H1 (cell line): ENCODE measurements at regions not wholly inside any gene's neighbourhood (a gene's known extent, or its start where the extent isn't known, plus 50 kb on each side); places are given as distances from the start of the nearest gene placed in this dataset.

Experiments
- CTCF ChIA-PET: fragments of 300-600 bp; sonication (Branson Sonifier 250); formaldehyde crosslinking; loops from one replicate; lab custom pipeline; 2021; ENCODE audit not compliant: partially characterized antibody; lab: Charles Lee
- POLR2A ChIA-PET: fragments of 300-600 bp; sonication (Branson Sonifier 250); formaldehyde crosslinking; loops from one replicate; lab custom pipeline; 2021; ENCODE audit warnings: inconsistent platforms; ENCODE audit not compliant: partially characterized antibody; lab: Charles Lee
- DNase-seq, 2 experiments: peaks; one replicate each; pipeline versions ENCODE4 v3.0.0 to v3.0.0-alpha.2; 2010 to 2022; ENCODE audit warnings: low spot score in 2 of 2, low read depth in 1 of 2, mixed read lengths in 1 of 2
- FAIRE-seq: peaks from 2 replicates; lab custom pipeline; 2011; peaks lifted over from hg19 to GRCh38; lab: Jason Lieb, UNC
- H2AFZ ChIP-seq: 2 replicates; pipeline ENCODE4 v1.8.1; 2012; ENCODE audit warnings: low read length, inconsistent platforms
- H2AK5ac ChIP-seq: 2 replicates; pipeline ENCODE4 v1.6.1; 2013; ENCODE audit warnings: low read depth, low read length
- H2BK120ac ChIP-seq: replicated peaks from 2 replicates; pipeline ENCODE3; 2013; ENCODE audit warnings: low read depth, low read length, inconsistent platforms
- H2BK12ac ChIP-seq: 2 replicates; pipeline ENCODE4 v1.6.1; 2013; ENCODE audit warnings: low read depth, low read length
- H2BK15ac ChIP-seq: 2 replicates; pipeline ENCODE4 v1.6.1; 2013; ENCODE audit warnings: low read length
- H2BK20ac ChIP-seq: 2 replicates; pipeline ENCODE4 v1.6.1; 2013; ENCODE audit warnings: low read length
- H2BK5ac ChIP-seq: 2 replicates; pipeline ENCODE4 v1.6.1; 2013; ENCODE audit warnings: low read depth, low read length
- H3K14ac ChIP-seq: 2 replicates; pipeline ENCODE4 v1.6.1; 2013; ENCODE audit warnings: inconsistent platforms; ENCODE audit not compliant: insufficient read length
- H3K18ac ChIP-seq: 2 replicates; pipeline ENCODE4 v1.6.1; 2013; ENCODE audit warnings: low read length; ENCODE audit errors: extremely low read depth
- H3K23ac ChIP-seq: 2 replicates; pipeline ENCODE4 v1.6.1; 2013; ENCODE audit warnings: inconsistent platforms; ENCODE audit not compliant: insufficient read length
- H3K23me2 ChIP-seq: 2 replicates; pipeline ENCODE4 v1.6.1; 2013; ENCODE audit warnings: low read depth, low read length
- H3K27ac ChIP-seq: 2 replicates; pipeline ENCODE4 v1.6.1; 2011; ENCODE audit warnings: low read depth, low read length, inconsistent platforms
- H3K27me3 ChIP-seq, 4 experiments: replicated peaks in 1 of 4; 1 replicate in 1 of 4; 2 replicates in 3 of 4; pipeline versions ENCODE4 v1.6.1 to v1.8.1; 2011 to 2013; ENCODE audit warnings: low read length in 3 of 4, mild to moderate bottlenecking in 3 of 4, inconsistent platforms in 2 of 4, mixed read lengths in 2 of 4, moderate library complexity in 1 of 4; ENCODE audit not compliant: control insufficient read depth in 3 of 4, insufficient read depth in 3 of 4; ENCODE audit errors: extremely low read depth in 1 of 4
- H3K36me3 ChIP-seq, 4 experiments: 2 replicates each; pipeline versions ENCODE4 v1.6.1 to v1.8.1; 2011 to 2013; ENCODE audit warnings: mild to moderate bottlenecking in 4 of 4, low read length in 3 of 4, moderate library complexity in 2 of 4, control low read depth in 1 of 4, inconsistent platforms in 1 of 4; ENCODE audit not compliant: insufficient read depth in 4 of 4, control insufficient read depth in 2 of 4
- H3K4ac ChIP-seq: replicated peaks from 2 replicates; pipeline ENCODE3; 2013; ENCODE audit warnings: low read length, low read depth, mixed read lengths, inconsistent platforms; ENCODE audit not compliant: insufficient read length
- H3K4me1 ChIP-seq, 4 experiments: replicated peaks in 1 of 4; 1 replicate in 1 of 4; 2 replicates in 3 of 4; pipeline versions ENCODE4 v1.6.1 to v1.8.1; 2011 to 2013; ENCODE audit warnings: low read length in 3 of 4, inconsistent platforms in 2 of 4, mixed read lengths in 1 of 4; ENCODE audit not compliant: insufficient read depth in 4 of 4, control insufficient read depth in 3 of 4
- H3K4me2 ChIP-seq, 2 experiments: 2 replicates each; pipeline versions ENCODE4 v1.6.1 to v1.8.1; 2011 to 2013; ENCODE audit warnings: low read depth in 2 of 2, low read length in 2 of 2, control low read depth in 1 of 2, inconsistent platforms in 1 of 2, mild to moderate bottlenecking in 1 of 2; ENCODE audit not compliant: insufficient read depth in 1 of 2
- H3K4me3 ChIP-seq, 4 experiments: fragments of 200-600, 300-600 bp in 1 of 4; sonication (generic), shearing (Covaris generic), sonication (Bioruptor Twin) in 1 of 4; 2 replicates each; pipeline versions ENCODE4 v1.5.1 to v1.8.1; 2011 to 2016; ENCODE audit warnings: low read length in 4 of 4, low read depth in 3 of 4, control low read depth in 2 of 4, inconsistent platforms in 2 of 4, mild to moderate bottlenecking in 2 of 4, mixed read lengths in 1 of 4, moderate library complexity in 1 of 4; ENCODE audit not compliant: insufficient read depth in 2 of 4; ENCODE audit errors: extremely low read depth in 1 of 4
- H3K56ac ChIP-seq: replicated peaks from 2 replicates; pipeline ENCODE3; 2013; ENCODE audit warnings: low read depth, mild to moderate bottlenecking, mixed read lengths, low read length, inconsistent platforms; ENCODE audit not compliant: insufficient read length
- H3K79me1 ChIP-seq: 2 replicates; pipeline ENCODE4 v1.6.1; 2013; ENCODE audit warnings: low read depth, low read length, control low read depth
- H3K79me2 ChIP-seq, 2 experiments: 2 replicates each; pipeline versions ENCODE4 v1.6.1 to v1.8.1; 2012 to 2013; ENCODE audit warnings: low read length in 2 of 2, mild to moderate bottlenecking in 2 of 2, inconsistent platforms in 1 of 2; ENCODE audit not compliant: insufficient read depth in 2 of 2, control insufficient read depth in 1 of 2
- H3K9ac ChIP-seq, 4 experiments: replicated peaks in 1 of 4; 1 replicate in 1 of 4; 2 replicates in 3 of 4; pipeline versions ENCODE4 v1.6.1 to v1.8.1; 2011 to 2013; ENCODE audit warnings: low read depth in 3 of 4, low read length in 3 of 4, control low read depth in 2 of 4, mild to moderate bottlenecking in 2 of 4, moderate library complexity in 2 of 4, inconsistent platforms in 1 of 4; ENCODE audit errors: extremely low read depth in 1 of 4
- H3K9me3 ChIP-seq, 2 experiments: 2 replicates each; pipeline versions ENCODE4 v1.6.1 to v1.8.1; 2012 to 2013; ENCODE audit warnings: mild to moderate bottlenecking in 2 of 2, moderate library complexity in 2 of 2, control low read depth in 1 of 2, inconsistent platforms in 1 of 2, low read depth in 1 of 2, low read length in 1 of 2, mixed read lengths in 1 of 2; ENCODE audit not compliant: insufficient read depth in 2 of 2
- H4K20me1 ChIP-seq, 2 experiments: replicated peaks in 1 of 2; 2 replicates each; pipeline versions ENCODE3 to v1.8.1; 2011 to 2013; ENCODE audit warnings: inconsistent platforms in 2 of 2, low read length in 2 of 2, mild to moderate bottlenecking in 1 of 2; ENCODE audit not compliant: insufficient read depth in 2 of 2, control insufficient read depth in 1 of 2
- H4K5ac ChIP-seq: 2 replicates; pipeline ENCODE4 v1.6.1; 2013; ENCODE audit warnings: low read length, low read depth, mixed read lengths, inconsistent platforms; ENCODE audit not compliant: insufficient read length
- H4K8ac ChIP-seq: 2 replicates; pipeline ENCODE4 v1.8.0; 2013; ENCODE audit warnings: mild to moderate bottlenecking, moderate library complexity, low read length, inconsistent platforms; ENCODE audit not compliant: insufficient read depth; ENCODE audit errors: extremely low read depth
- H4K91ac ChIP-seq: replicated peaks from 2 replicates; pipeline ENCODE3; 2013; ENCODE audit warnings: low read length, mixed read lengths, inconsistent platforms; ENCODE audit not compliant: insufficient read length
- CREB1 ChIP-seq: IDR thresholded peaks from 2 replicates; pipeline ENCODE4 v1.6.1; 2012; ENCODE audit warnings: inconsistent platforms
- FOSL1 ChIP-seq: IDR thresholded peaks from 2 replicates; pipeline ENCODE4 v1.6.1; 2011; ENCODE audit warnings: mild to moderate bottlenecking, low read depth, low read length, moderate library complexity; ENCODE audit not compliant: insufficient read depth
- KDM4A ChIP-seq: IDR thresholded peaks from one replicate; pipeline ENCODE4 v1.7.1; 2012; ENCODE audit warnings: low read depth, mild to moderate bottlenecking, moderate library complexity, low read length, inconsistent platforms; ENCODE audit not compliant: severe bottlenecking
- POLR2A ChIP-seq, 2 experiments: IDR thresholded peaks; 1 replicate in 1 of 2; 2 replicates in 1 of 2; pipeline ENCODE4 v1.6.1; 2011; ENCODE audit warnings: low read depth in 2 of 2, low read length in 2 of 2, mild to moderate bottlenecking in 2 of 2; ENCODE audit errors: control extremely low read depth in 1 of 2
- RFX5 ChIP-seq: IDR thresholded peaks from 2 replicates; pipeline ENCODE4 v1.6.1; 2011; ENCODE audit warnings: low read depth, low read length, improper control_type of control experiment, borderline replicate concordance
- RNF2 ChIP-seq: fragments of 200-900, 300-1000 bp; sonication (generic); IDR thresholded peaks from 2 replicates; pipeline ENCODE4 v1.7.1; 2016; ENCODE audit warnings: borderline replicate concordance, low read depth, mild to moderate bottlenecking, antibody characterized with exemption, low read length; ENCODE audit not compliant: poor library complexity, severe bottlenecking; ENCODE audit errors: missing control alignments
- RXRA ChIP-seq: IDR thresholded peaks from 2 replicates; pipeline ENCODE4 v1.6.1; 2011; ENCODE audit warnings: low read depth, mild to moderate bottlenecking, low read length, moderate library complexity; ENCODE audit not compliant: insufficient read depth
- SIN3A ChIP-seq, 2 experiments: IDR thresholded peaks in 1 of 2; conservative IDR thresholded peaks in 1 of 2; 2 replicates each; pipeline ENCODE4 v1.6.1; 2011 to 2012; ENCODE audit warnings: low read length in 2 of 2, improper control_type of control experiment in 1 of 2, low read depth in 1 of 2, mild to moderate bottlenecking in 1 of 2
- WGBS, 2 experiments: shearing (Covaris generic) in 1 of 2; methylation state at CpG; one replicate each; pipeline versions ENCODE4 v1.1.6 to v1.1.7; 2013 to 2015; ENCODE audit warnings: low lambda C conversion rate in 2 of 2, mixed read lengths in 2 of 2, inconsistent platforms in 1 of 2, low coverage in 1 of 2, missing lambda C conversion rate in 1 of 2; ENCODE audit not compliant: insufficient replicate concordance in 2 of 2, insufficient coverage in 1 of 2, insufficient read length in 1 of 2; ENCODE audit errors: extremely low coverage in 1 of 2, missing lambda C conversion rate in 1 of 2; 5-methylcytosine and 5-hydroxymethylcytosine counted together

- H2BK5ac ChIP-seq: no peak overlapping the region
- H4K5ac ChIP-seq: no peak overlapping the region
- CTCF ChIA-PET: interaction anchor here (1.2 kb wide), 1 partner anchor 501 kb away, joined by 3 read pairs; no protein-coding TSS in a partner anchor
- no peak overlapping the region for H3K9ac ChIP-seq
- H2AK5ac ChIP-seq: no peak overlapping the region
- H3K18ac ChIP-seq: no peak overlapping the region
- H4K91ac ChIP-seq: no peak overlapping the region
- H2BK120ac ChIP-seq: no peak overlapping the region
- FAIRE-seq (no peak), DNase-seq (no peak)
- no peak overlapping the region for H3K27ac ChIP-seq
- H3K56ac ChIP-seq: no peak overlapping the region
- no peak overlapping the region for H3K23ac ChIP-seq
- H3K23me2 ChIP-seq: no peaks in the 10 kb centered on the region
- H2AFZ ChIP-seq: no peak overlapping the region
- POLR2A ChIA-PET: no interaction called here
- TF ChIP-seq KDM4A (no peak), FOSL1 (no peak), POLR2A (IDR thresholded peaks at IDR 0.05; ENCODE audit: control extremely low read depth in 1 of 2, low read depth in 2 of 2, low read length in 2 of 2) (no peak), CREB1 (no peak), SIN3A (conservative IDR thresholded peaks at IDR 0.05 in 1 of 2, IDR thresholded peaks at IDR 0.05 in 1 of 2; ENCODE audit: low read depth in 1 of 2, low read length in 2 of 2) (no peak), RFX5 (no peak), RNF2 (no peak), RXRA (no peak)
- 100% methylated on average over 1 of the region's 1 CpG; no CpG with 5 or more reads in 1 of the 2 experiments for whole genome bisulfite sequencing, 2 experiments
- H2BK20ac ChIP-seq: no peak overlapping the region
- no peak overlapping the region for H3K14ac ChIP-seq
- H3K27me3 ChIP-seq: no peaks in the 10 kb centered on the region
- H4K20me1 ChIP-seq: no peaks in the 10 kb centered on the region
- H3K4me1 ChIP-seq: no peaks in the 10 kb centered on the region; a peak in 1 of 7 replicates
- H2BK15ac ChIP-seq: no peak overlapping the region
- H3K9me3 ChIP-seq: no peaks in the 10 kb centered on the region
- H3K4me2 ChIP-seq: no peak overlapping the region
- H3K79me2 ChIP-seq: no peaks in the 10 kb centered on the region
- H3K36me3 ChIP-seq: no peaks in the 10 kb centered on the region
- no peak overlapping the region for H3K4ac ChIP-seq
- no peak overlapping the region for H3K4me3 ChIP-seq
- H2BK12ac ChIP-seq: no peak overlapping the region
- H3K79me1 ChIP-seq: no peaks in the 10 kb centered on the region
- H4K8ac ChIP-seq: no peak overlapping the region
Measured at GRCh38 chr4:117893207-117893606, 141.1 kb upstream of the NDST3 start.
